Vagina (tissue), 2 donors: ENCODE measurements at regions not wholly inside any gene's neighbourhood (a gene's known extent, or its start where the extent isn't known, plus 50 kb on each side); places are given as distances from the start of the nearest gene placed in this dataset.

ENCODE experiments used
- DNase-seq, 2 donors: peaks; one replicate each; pipeline ENCODE4 v3.0.0-alpha.2; 2017; ENCODE audit errors: extremely low spot score in 2 of 2
- H3K27ac ChIP-seq: fragments of 200-600 bp; sonication (generic); one replicate; pipeline ENCODE4 v1.5.1; 2019
- H3K27me3 ChIP-seq: fragments of 200-600 bp; sonication (generic); one replicate; pipeline ENCODE4 v1.5.1; 2019
- H3K36me3 ChIP-seq, 2 donors: fragments of 200-600 bp; sonication (generic); one replicate each; pipeline ENCODE4 v1.5.1; 2017 to 2019
- H3K4me1 ChIP-seq: fragments of 200-600 bp; sonication (generic); one replicate; pipeline ENCODE4 v1.5.1; 2019
- H3K4me3 ChIP-seq, 2 donors: fragments of 200-600 bp; sonication (generic); 1 replicate in 1 of 2; 2 replicates in 1 of 2; pipeline ENCODE4 v1.5.1; 2016 to 2019
- H3K9me3 ChIP-seq: fragments of 200-600 bp; sonication (generic); one replicate; pipeline ENCODE4 v1.5.1; 2019
- POLR2A ChIP-seq, 2 donors: fragments of 450-650 bp; IDR thresholded peaks; one replicate each; pipeline ENCODE4 v1.6.1; 2017; ENCODE audit warnings: antibody characterized with exemption in 2 of 2, mild to moderate bottlenecking in 2 of 2, moderate library complexity in 2 of 2
- POLR2AphosphoS5 ChIP-seq, 2 donors: sonication (generic); formaldehyde crosslinking; IDR thresholded peaks; one replicate each; pipeline ENCODE4 v1.9.0; 2017; ENCODE audit warnings: antibody characterized with exemption in 2 of 2, mild to moderate bottlenecking in 2 of 2, low read depth in 1 of 2; ENCODE audit not compliant: insufficient read depth in 1 of 2
- intact Hi-C: fragments of 100-400 bp; cut with DNase I; formaldehyde crosslinking; loops from one replicate; pipeline ENCODE4 v1.15.1; 2023
- TF ChIP-seq, protein P1 (sequence below), 3 experiments: fragments of 450-650 bp in 2 of 3; fragments of 200-600 bp in 1 of 3; sonication (generic) in 1 of 3; IDR thresholded peaks; one replicate each; pipeline ENCODE4 v1.5.1; 2017 to 2019; ENCODE audit warnings: antibody characterized with exemption in 3 of 3, mild to moderate bottlenecking in 2 of 3, moderate library complexity in 2 of 3

DNA sequence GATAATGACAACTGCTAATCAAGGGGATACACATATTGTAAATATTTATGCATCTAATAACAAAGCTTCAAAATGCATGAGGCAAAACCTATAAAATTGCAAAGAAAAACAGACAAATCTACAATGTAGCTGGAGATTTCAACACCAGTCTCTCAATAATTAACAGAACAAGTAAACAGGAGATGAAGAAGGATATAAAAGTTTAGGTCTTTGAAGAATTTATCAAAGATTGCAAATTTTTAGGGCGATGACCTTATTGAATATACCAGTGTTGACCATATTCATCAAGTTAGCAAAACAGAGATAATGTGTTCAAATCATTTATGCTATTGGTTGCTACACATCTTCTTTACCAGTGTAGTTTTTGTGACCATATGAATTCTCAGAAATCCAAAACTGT, 237.8 kb upstream of the SGK1 start:
- no peaks in the 10 kb centered on the region for H3K27me3 ChIP-seq
- no peak for DNase-seq
- H3K27ac ChIP-seq = no peak overlapping the region
- TF ChIP-seq, protein P1, sequence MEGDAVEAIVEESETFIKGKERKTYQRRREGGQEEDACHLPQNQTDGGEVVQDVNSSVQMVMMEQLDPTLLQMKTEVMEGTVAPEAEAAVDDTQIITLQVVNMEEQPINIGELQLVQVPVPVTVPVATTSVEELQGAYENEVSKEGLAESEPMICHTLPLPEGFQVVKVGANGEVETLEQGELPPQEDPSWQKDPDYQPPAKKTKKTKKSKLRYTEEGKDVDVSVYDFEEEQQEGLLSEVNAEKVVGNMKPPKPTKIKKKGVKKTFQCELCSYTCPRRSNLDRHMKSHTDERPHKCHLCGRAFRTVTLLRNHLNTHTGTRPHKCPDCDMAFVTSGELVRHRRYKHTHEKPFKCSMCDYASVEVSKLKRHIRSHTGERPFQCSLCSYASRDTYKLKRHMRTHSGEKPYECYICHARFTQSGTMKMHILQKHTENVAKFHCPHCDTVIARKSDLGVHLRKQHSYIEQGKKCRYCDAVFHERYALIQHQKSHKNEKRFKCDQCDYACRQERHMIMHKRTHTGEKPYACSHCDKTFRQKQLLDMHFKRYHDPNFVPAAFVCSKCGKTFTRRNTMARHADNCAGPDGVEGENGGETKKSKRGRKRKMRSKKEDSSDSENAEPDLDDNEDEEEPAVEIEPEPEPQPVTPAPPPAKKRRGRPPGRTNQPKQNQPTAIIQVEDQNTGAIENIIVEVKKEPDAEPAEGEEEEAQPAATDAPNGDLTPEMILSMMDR (IDR thresholded peaks at IDR 0.05) = no peak
- TF ChIP-seq POLR2AphosphoS5 (IDR thresholded peaks at IDR 0.05; ENCODE audit: insufficient read depth in 1 of 2, low read depth in 1 of 2) = no peak
- no peak for TF ChIP-seq POLR2A (IDR thresholded peaks at IDR 0.05)
- no peaks in the 10 kb centered on the region for H3K9me3 ChIP-seq
- intact Hi-C loops = no loop called here
- H3K36me3 ChIP-seq = no peaks in the 10 kb centered on the region
- H3K4me3 ChIP-seq = no peak overlapping the region
- peaks cover 7% of the 10 kb centered on the region for H3K4me1 ChIP-seq

GRCh38 chr6:134553936-134554335, 236.0 kb upstream of the SGK1 start:
- no peaks in the 10 kb centered on the region for H3K36me3 ChIP-seq
- H3K4me1 ChIP-seq = peaks cover 13% of the 10 kb centered on the region
- no peak overlapping the region for H3K27ac ChIP-seq
- no peak overlapping the region for H3K4me3 ChIP-seq
- intact Hi-C loops = no loop called here
- TF ChIP-seq, protein P1 (IDR thresholded peaks at IDR 0.05) = no peak
- TF ChIP-seq POLR2A (IDR thresholded peaks at IDR 0.05) = no peak
- peak in 1 of 2 donors; percentile 26 for TF ChIP-seq POLR2AphosphoS5 (IDR thresholded peaks at IDR 0.05; ENCODE audit: insufficient read depth in 1 of 2, low read depth in 1 of 2)
- H3K9me3 ChIP-seq = no peaks in the 10 kb centered on the region
- H3K27me3 ChIP-seq = no peaks in the 10 kb centered on the region
- DNase-seq = no peak

GRCh38 chr6:134551245-134551960, 233.5 kb upstream of the SGK1 start:
- no peak overlapping the region for H3K27ac ChIP-seq
- peaks cover 18% of the 10 kb centered on the region for H3K4me1 ChIP-seq
- H3K4me3 ChIP-seq = no peak overlapping the region
- no peaks in the 10 kb centered on the region for H3K9me3 ChIP-seq
- H3K36me3 ChIP-seq = no peaks in the 10 kb centered on the region
- no peak for DNase-seq
- H3K27me3 ChIP-seq = no peaks in the 10 kb centered on the region
- intact Hi-C loops = no loop called here
- TF ChIP-seq POLR2A (IDR thresholded peaks at IDR 0.05) (no peak), POLR2AphosphoS5 (IDR thresholded peaks at IDR 0.05; ENCODE audit: insufficient read depth in 1 of 2, low read depth in 1 of 2) (no peak)
- TF ChIP-seq, protein P1 (IDR thresholded peaks at IDR 0.05) = no peak

DNA sequence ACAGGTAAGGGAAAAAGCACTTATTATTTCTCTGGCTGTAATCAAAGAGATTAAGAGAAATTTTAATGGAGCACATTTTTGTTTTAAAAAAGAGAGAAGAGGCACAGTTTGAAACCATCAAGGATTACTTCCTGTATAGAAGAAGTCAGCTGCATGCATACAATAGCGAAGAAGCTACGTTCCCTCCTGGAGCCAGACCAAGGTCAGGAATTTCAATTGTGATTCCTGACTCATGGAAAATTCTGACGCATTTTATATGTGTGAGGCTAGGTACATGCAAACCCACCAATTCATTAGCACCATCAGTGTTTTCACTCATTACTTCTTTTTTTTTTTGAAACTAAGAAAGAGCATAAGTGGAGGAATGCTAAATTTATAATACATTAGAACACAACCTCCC, 232.7 kb upstream of the SGK1 start:
- Histone ChIP-seq H3K4me3 (no peak overlapping the region), H3K27ac (no peak overlapping the region), H3K27me3 (no peaks in the 10 kb centered on the region), H3K9me3 (no peaks in the 10 kb centered on the region), H3K36me3 (no peaks in the 10 kb centered on the region), H3K4me1 (peaks cover 18% of the 10 kb centered on the region)
- TF ChIP-seq POLR2A (IDR thresholded peaks at IDR 0.05) = no peak
- TF ChIP-seq, protein P1 (IDR thresholded peaks at IDR 0.05) = no peak
- no peak for TF ChIP-seq POLR2AphosphoS5 (IDR thresholded peaks at IDR 0.05; ENCODE audit: insufficient read depth in 1 of 2, low read depth in 1 of 2)
- intact Hi-C loops = no loop called here
- DNase-seq = no peak

DNA sequence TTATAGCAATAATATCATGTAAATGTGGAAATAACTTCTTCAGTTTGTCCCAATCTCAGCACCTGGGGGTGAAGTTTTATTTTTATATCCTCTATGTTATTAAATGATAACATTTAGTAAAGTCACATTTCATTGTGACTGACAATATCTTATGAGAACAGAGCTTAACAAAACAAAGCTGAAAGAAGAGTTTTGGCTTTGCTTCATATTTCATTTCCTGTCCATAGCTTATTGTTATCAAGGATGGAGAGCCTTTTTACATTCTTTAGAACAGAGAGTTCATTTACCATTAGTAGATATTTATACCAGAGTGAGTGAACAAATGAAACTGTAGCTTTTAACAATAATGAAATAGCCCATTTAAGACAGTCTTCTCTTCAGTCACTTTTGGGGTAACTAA, 231.9 kb upstream of the SGK1 start:
- Histone ChIP-seq H3K27me3 (no peaks in the 10 kb centered on the region), H3K9me3 (no peaks in the 10 kb centered on the region), H3K36me3 (no peaks in the 10 kb centered on the region), H3K4me3 (no peak overlapping the region), H3K4me1 (peaks cover 18% of the 10 kb centered on the region), H3K27ac (no peak overlapping the region)
- TF ChIP-seq, protein P1 (IDR thresholded peaks at IDR 0.05) = no peak
- TF ChIP-seq POLR2AphosphoS5 (IDR thresholded peaks at IDR 0.05; ENCODE audit: insufficient read depth in 1 of 2, low read depth in 1 of 2) = no peak
- DNase-seq = no peak
- intact Hi-C loops = no loop called here
